SK-N-SH treated with all-trans-retinoic acid at 6 μM for 48 hours (cell line): ENCODE measurements at regions not wholly inside any gene's neighbourhood (a gene's known extent, or its start where the extent isn't known, plus 50 kb on each side); places are given as distances from the start of the nearest gene placed in this dataset.
"Not testable (repeated sequence)": the region's sequence is repeated elsewhere in the genome, so short reads cannot be mapped to it uniquely, and the experiment has no call there.

Experiments used
- ATAC-seq: fragments of 200-7000 bp; cut with Tn5 transposase; 3 replicates; pipeline ENCODE4 v1.9.1; 2020; ENCODE audit warnings: mild to moderate bottlenecking, moderate library complexity
- ARNTL ChIP-seq: fragments of 450-650 bp; formaldehyde crosslinking; IDR thresholded peaks from 2 replicates; pipeline ENCODE4 v1.5.0; 2020; ENCODE audit warnings: low read depth, mild to moderate bottlenecking, moderate library complexity, borderline replicate concordance
- BACH2 ChIP-seq: fragments of 250-450 bp; sonication (Bioruptor Pico); IDR thresholded peaks from 2 replicates; pipeline ENCODE4 v1.9.0; 2021; ENCODE audit warnings: mild to moderate bottlenecking, borderline replicate concordance
- ESRRG ChIP-seq: fragments of 250-450 bp; sonication (Bioruptor Pico); IDR thresholded peaks from 2 replicates; pipeline ENCODE4 v1.6.1; 2021; ENCODE audit warnings: mild to moderate bottlenecking
- GLIS3 ChIP-seq: fragments of 250-450 bp; sonication (Bioruptor Pico); IDR thresholded peaks from 2 replicates; pipeline ENCODE4 v1.5.0; 2020; ENCODE audit warnings: mild to moderate bottlenecking, moderate library complexity
- ISL1 ChIP-seq: fragments of 250-450 bp; sonication (Bioruptor Pico); IDR thresholded peaks from 2 replicates; pipeline ENCODE4 v2.1.2; 2022; ENCODE audit warnings: mild to moderate bottlenecking, moderate library complexity
- OSR1 ChIP-seq: fragments of 250-450 bp; sonication (Bioruptor Pico); IDR thresholded peaks from 2 replicates; pipeline ENCODE4 v1.8.0; 2022; ENCODE audit warnings: moderate library complexity, mild to moderate bottlenecking, inconsistent platforms
- PPARA ChIP-seq: fragments of 250-450 bp; sonication (Bioruptor Pico); IDR thresholded peaks from 2 replicates; pipeline ENCODE4 v1.5.0; 2020; ENCODE audit warnings: mild to moderate bottlenecking, borderline replicate concordance
- RARB ChIP-seq: fragments of 250-450 bp; sonication (Bioruptor Pico); IDR thresholded peaks from 2 replicates; pipeline ENCODE4 v1.8.0; 2021; ENCODE audit warnings: mild to moderate bottlenecking, moderate library complexity
- SNAI2 ChIP-seq: fragments of 250-450 bp; sonication (Bioruptor Pico); IDR thresholded peaks from 2 replicates; pipeline ENCODE4 v1.5.0; 2020; ENCODE audit warnings: mild to moderate bottlenecking, moderate library complexity
- TCF4 ChIP-seq: fragments of 250-450 bp; sonication (Bioruptor Pico); IDR thresholded peaks from 2 replicates; pipeline ENCODE4 v1.8.0; 2021; ENCODE audit warnings: mild to moderate bottlenecking, moderate library complexity, borderline replicate concordance
- TOX ChIP-seq: fragments of 250-450 bp; sonication (Bioruptor Pico); IDR thresholded peaks from 2 replicates; pipeline ENCODE4 v1.8.0; 2021; ENCODE audit warnings: mild to moderate bottlenecking, moderate library complexity, borderline replicate concordance
- ZFP3 ChIP-seq: fragments of 250-450 bp; sonication (Bioruptor Pico); IDR thresholded peaks from 2 replicates; pipeline ENCODE4 v1.5.0; 2020; ENCODE audit warnings: mild to moderate bottlenecking, moderate library complexity
- ZFP30 ChIP-seq: fragments of 450-650 bp; formaldehyde crosslinking; IDR thresholded peaks from 2 replicates; pipeline ENCODE4 v1.5.0; 2022; ENCODE audit warnings: mild to moderate bottlenecking, moderate library complexity
- ZNF565 ChIP-seq: fragments of 450-650 bp; formaldehyde crosslinking; conservative IDR thresholded peaks from 2 replicates; pipeline ENCODE4 v1.5.0; 2020; ENCODE audit warnings: low read depth, mild to moderate bottlenecking, moderate library complexity
- ZNF70 ChIP-seq: fragments of 450-650 bp; formaldehyde crosslinking; IDR thresholded peaks from 2 replicates; pipeline ENCODE4 v1.5.0; 2020; ENCODE audit warnings: mild to moderate bottlenecking, moderate library complexity
- ZNF8 ChIP-seq: fragments of 450-650 bp; formaldehyde crosslinking; IDR thresholded peaks from 2 replicates; pipeline ENCODE4 v1.5.0; 2020; ENCODE audit warnings: mild to moderate bottlenecking, moderate library complexity
- TF ChIP-seq, protein P1 (sequence below): fragments of 250-450 bp; sonication (Bioruptor Pico); IDR thresholded peaks from 2 replicates; pipeline ENCODE4 v1.5.1; 2020; ENCODE audit warnings: low read depth, mild to moderate bottlenecking, moderate library complexity
- TF ChIP-seq, protein P2 (sequence below): fragments of 250-450 bp; sonication (Bioruptor Pico); IDR thresholded peaks from 2 replicates; pipeline ENCODE4 v1.8.0; 2020; ENCODE audit warnings: mild to moderate bottlenecking, moderate library complexity, borderline replicate concordance
- TF ChIP-seq, protein P3 (sequence below): fragments of 250-450 bp; sonication (Bioruptor Pico); IDR thresholded peaks from 2 replicates; pipeline ENCODE4 v1.5.0; 2020; ENCODE audit warnings: mild to moderate bottlenecking, moderate library complexity
- TF ChIP-seq, protein P4 (sequence below): fragments of 250-450 bp; sonication (Bioruptor Pico); IDR thresholded peaks from 2 replicates; pipeline ENCODE4 v1.5.1; 2021; ENCODE audit warnings: mild to moderate bottlenecking, moderate library complexity
- TF ChIP-seq, protein P5 (sequence below): fragments of 250-450 bp; sonication (Bioruptor Pico); IDR thresholded peaks from 2 replicates; pipeline ENCODE4 v1.8.0; 2021; ENCODE audit warnings: low read depth, mild to moderate bottlenecking, moderate library complexity, borderline replicate concordance

DNA sequence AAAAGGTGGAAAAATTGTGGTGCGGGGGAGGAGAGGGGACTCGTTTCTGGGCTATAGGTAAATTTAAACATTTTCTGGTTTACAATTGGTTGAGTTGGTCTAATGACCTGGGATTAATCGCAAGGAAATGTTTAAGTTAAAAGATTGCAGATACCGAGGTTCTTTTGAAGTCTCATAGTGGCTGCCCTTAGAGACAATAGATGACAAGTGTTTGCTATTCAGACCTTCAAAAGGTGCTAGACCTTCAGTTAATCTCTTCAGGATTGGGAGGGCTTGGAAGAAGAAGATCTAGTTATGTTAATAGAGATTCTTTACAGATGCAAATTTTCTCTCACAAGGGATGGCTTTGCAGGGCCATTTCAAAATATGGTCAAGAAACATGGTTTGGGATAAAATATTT is 2286.1 kb upstream of the AGA start:
- TF ChIP-seq PPARA (CRISPR knock-in tag) (no peak), TCF4 (no peak), RARB (no peak), SNAI2 (no peak), TOX (no peak), ESRRG (CRISPR knock-in tag) (no peak), ZFP3 (no peak), GLIS3 (CRISPR knock-in tag) (no peak), ZNF565 (CRISPR knock-in tag) (no peak)
- TF ChIP-seq, protein P1, sequence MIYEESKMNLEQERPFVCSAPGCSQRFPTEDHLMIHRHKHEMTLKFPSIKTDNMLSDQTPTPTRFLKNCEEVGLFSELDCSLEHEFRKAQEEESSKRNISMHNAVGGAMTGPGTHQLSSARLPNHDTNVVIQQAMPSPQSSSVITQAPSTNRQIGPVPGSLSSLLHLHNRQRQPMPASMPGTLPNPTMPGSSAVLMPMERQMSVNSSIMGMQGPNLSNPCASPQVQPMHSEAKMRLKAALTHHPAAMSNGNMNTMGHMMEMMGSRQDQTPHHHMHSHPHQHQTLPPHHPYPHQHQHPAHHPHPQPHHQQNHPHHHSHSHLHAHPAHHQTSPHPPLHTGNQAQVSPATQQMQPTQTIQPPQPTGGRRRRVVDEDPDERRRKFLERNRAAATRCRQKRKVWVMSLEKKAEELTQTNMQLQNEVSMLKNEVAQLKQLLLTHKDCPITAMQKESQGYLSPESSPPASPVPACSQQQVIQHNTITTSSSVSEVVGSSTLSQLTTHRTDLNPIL (CRISPR knock-in tag): no peak
- no peak for ATAC-seq

DNA sequence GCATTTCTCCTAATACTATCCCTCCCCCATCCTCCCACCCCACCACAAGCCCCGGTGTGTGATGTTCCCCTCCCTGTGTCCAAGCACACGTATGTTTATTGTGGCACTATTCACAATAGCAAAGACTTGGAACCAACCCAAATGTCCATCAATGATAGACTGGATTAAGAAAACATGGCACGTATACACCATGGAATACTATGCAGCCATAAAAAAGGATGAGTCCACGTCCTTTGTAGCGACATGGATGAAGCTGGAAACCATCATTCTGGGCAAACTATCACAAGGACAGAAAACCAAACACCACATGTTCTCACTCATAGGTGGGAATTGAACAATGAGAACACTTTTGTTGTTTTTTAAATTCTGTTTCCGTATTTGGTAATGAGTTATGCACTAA is 2294.6 kb upstream of the AGA start:
- not testable (repeated sequence) for ATAC-seq

DNA sequence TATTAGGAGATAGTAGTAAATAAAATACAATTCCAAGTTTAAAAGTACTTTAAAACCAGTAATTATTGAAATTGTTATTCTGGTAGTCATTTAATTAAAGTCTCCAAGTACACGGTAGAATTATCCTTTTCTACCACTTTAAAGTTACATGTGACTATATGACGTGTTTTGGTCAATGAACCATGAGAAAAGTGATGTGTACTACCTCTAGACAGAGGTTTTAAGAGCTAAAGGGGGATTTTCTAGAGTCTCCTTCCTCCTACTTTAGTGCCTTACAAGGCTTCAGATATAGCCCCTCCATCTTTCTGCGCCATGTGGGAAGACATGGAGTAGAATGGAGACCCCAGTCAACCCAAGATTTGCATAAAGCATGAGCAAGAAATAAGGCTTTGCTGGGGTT is 2296.6 kb upstream of the AGA start:
- TF ChIP-seq TCF4 (no peak), OSR1 (CRISPR knock-in tag) (no peak), ZNF8 (CRISPR knock-in tag) (no peak), TOX (no peak), ARNTL (CRISPR knock-in tag) (no peak), ZFP30 (no peak)
- TF ChIP-seq, protein P2, sequence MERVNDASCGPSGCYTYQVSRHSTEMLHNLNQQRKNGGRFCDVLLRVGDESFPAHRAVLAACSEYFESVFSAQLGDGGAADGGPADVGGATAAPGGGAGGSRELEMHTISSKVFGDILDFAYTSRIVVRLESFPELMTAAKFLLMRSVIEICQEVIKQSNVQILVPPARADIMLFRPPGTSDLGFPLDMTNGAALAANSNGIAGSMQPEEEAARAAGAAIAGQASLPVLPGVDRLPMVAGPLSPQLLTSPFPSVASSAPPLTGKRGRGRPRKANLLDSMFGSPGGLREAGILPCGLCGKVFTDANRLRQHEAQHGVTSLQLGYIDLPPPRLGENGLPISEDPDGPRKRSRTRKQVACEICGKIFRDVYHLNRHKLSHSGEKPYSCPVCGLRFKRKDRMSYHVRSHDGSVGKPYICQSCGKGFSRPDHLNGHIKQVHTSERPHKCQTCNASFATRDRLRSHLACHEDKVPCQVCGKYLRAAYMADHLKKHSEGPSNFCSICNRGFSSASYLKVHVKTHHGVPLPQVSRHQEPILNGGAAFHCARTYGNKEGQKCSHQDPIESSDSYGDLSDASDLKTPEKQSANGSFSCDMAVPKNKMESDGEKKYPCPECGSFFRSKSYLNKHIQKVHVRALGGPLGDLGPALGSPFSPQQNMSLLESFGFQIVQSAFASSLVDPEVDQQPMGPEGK: no peak
- TF ChIP-seq, protein P3, sequence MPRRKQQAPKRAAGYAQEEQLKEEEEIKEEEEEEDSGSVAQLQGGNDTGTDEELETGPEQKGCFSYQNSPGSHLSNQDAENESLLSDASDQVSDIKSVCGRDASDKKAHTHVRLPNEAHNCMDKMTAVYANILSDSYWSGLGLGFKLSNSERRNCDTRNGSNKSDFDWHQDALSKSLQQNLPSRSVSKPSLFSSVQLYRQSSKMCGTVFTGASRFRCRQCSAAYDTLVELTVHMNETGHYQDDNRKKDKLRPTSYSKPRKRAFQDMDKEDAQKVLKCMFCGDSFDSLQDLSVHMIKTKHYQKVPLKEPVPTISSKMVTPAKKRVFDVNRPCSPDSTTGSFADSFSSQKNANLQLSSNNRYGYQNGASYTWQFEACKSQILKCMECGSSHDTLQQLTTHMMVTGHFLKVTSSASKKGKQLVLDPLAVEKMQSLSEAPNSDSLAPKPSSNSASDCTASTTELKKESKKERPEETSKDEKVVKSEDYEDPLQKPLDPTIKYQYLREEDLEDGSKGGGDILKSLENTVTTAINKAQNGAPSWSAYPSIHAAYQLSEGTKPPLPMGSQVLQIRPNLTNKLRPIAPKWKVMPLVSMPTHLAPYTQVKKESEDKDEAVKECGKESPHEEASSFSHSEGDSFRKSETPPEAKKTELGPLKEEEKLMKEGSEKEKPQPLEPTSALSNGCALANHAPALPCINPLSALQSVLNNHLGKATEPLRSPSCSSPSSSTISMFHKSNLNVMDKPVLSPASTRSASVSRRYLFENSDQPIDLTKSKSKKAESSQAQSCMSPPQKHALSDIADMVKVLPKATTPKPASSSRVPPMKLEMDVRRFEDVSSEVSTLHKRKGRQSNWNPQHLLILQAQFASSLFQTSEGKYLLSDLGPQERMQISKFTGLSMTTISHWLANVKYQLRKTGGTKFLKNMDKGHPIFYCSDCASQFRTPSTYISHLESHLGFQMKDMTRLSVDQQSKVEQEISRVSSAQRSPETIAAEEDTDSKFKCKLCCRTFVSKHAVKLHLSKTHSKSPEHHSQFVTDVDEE (CRISPR knock-in tag): no peak
- no peak for ATAC-seq

DNA sequence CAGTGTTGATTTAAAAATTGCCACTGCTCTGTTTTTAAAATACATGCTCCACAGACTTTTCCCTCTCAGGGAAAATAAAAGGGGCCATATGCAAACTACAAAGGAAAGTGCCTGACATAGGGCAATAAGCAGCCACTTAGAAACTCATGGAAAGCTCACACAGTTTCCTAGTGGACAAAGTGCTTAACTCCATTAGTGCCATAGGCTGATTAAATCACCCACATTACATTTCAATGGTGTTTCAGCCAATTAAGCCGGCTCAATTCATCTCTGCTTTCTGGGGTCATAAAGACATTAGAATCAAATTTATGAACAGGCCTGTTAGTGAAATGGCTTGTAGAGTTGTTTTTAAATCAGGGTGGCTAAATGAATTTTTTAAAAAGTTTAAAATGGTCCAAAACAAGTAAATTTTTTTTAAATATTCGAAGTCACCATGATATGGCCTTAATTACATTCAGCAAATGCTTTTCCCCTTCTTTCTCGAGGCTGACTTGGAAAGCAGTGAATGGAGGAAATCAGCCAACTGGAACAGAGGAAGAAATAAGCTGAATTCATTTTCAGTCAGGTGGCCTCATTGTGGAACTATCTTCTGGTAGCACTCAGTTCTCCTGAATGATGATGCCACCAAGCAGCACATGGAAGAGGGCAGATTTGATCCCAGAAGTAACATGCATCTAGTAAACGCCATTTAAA is 2305.1 kb upstream of the AGA start:
- TF ChIP-seq ARNTL (CRISPR knock-in tag) (no peak), OSR1 (CRISPR knock-in tag) (no peak), ZNF8 (CRISPR knock-in tag) (no peak), ZFP30 (no peak), GLIS3 (CRISPR knock-in tag) (no peak), TOX (no peak), ZNF565 (CRISPR knock-in tag) (no peak), ISL1 (CRISPR knock-in tag) (no peak), TCF4 (no peak), ZNF70 (no peak), ESRRG (CRISPR knock-in tag) (no peak), RARB (no peak), BACH2 (CRISPR knock-in tag) (no peak), SNAI2 (no peak), ZFP3 (no peak)
- TF ChIP-seq, protein P2: no peak
- TF ChIP-seq, protein P4, sequence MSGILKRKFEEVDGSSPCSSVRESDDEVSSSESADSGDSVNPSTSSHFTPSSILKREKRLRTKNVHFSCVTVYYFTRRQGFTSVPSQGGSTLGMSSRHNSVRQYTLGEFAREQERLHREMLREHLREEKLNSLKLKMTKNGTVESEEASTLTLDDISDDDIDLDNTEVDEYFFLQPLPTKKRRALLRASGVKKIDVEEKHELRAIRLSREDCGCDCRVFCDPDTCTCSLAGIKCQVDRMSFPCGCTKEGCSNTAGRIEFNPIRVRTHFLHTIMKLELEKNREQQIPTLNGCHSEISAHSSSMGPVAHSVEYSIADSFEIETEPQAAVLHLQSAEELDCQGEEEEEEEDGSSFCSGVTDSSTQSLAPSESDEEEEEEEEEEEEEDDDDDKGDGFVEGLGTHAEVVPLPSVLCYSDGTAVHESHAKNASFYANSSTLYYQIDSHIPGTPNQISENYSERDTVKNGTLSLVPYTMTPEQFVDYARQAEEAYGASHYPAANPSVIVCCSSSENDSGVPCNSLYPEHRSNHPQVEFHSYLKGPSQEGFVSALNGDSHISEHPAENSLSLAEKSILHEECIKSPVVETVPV (CRISPR knock-in tag): no peak
- TF ChIP-seq, protein P5, sequence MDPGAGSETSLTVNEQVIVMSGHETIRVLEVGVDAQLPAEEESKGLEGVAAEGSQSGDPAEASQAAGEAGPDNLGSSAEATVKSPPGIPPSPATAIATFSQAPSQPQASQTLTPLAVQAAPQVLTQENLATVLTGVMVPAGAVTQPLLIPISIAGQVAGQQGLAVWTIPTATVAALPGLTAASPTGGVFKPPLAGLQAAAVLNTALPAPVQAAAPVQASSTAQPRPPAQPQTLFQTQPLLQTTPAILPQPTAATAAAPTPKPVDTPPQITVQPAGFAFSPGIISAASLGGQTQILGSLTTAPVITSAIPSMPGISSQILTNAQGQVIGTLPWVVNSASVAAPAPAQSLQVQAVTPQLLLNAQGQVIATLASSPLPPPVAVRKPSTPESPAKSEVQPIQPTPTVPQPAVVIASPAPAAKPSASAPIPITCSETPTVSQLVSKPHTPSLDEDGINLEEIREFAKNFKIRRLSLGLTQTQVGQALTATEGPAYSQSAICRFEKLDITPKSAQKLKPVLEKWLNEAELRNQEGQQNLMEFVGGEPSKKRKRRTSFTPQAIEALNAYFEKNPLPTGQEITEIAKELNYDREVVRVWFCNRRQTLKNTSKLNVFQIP (CRISPR knock-in tag): no peak
- TF ChIP-seq, all 23 proteins: peak for 0
- no peak for ATAC-seq
